Muscle of back (tissue), 3 donors: ENCODE measurements at regions not wholly inside any gene's neighbourhood (a gene's known extent, or its start where the extent isn't known, plus 50 kb on each side); places are given as distances from the start of the nearest gene placed in this dataset.
"Not testable (repeated sequence)": the region's sequence is repeated elsewhere in the genome, so short reads cannot be mapped to it uniquely, and the experiment has no call there.

ENCODE experiments used
- DNase-seq, 3 donors: peaks; one replicate each; pipeline versions ENCODE4 v3.0.0 to v3.0.0-alpha.2; 2013

- no peak for DNase-seq
Measured at GRCh38 chr14:87321548-87321947, 671.4 kb downstream of the GALC start.

- DNase-seq = no peak
Measured at GRCh38 chr14:87312894-87313205, 680.1 kb downstream of the GALC start.

- DNase-seq = no peak
Measured at GRCh38 chr14:87312169-87312893, 680.7 kb downstream of the GALC start.

GRCh38 chr14:87309557-87309956 is 683.4 kb downstream of the GALC start:
- no peak for DNase-seq

- no peak for DNase-seq
Measured at GRCh38 chr14:87306409-87307168, 686.4 kb downstream of the GALC start.

- DNase-seq = no peak
Measured at GRCh38 chr14:87305345-87305744, 687.6 kb downstream of the GALC start.

GRCh38 chr14:87304404-87304803 is 688.6 kb downstream of the GALC start:
- DNase-seq = no peak

GRCh38 chr14:87286826-87287225 is 706.2 kb downstream of the GALC start:
- DNase-seq = no peak

GRCh38 chr14:87286191-87286590 is 706.8 kb downstream of the GALC start:
- DNase-seq = no peak

- DNase-seq = no peak
Measured at GRCh38 chr14:87285506-87285905, 707.5 kb downstream of the GALC start.

GRCh38 chr14:87283547-87283946 is 709.4 kb downstream of the GALC start:
- no peak for DNase-seq

GRCh38 chr14:87282266-87282665 is 710.7 kb downstream of the GALC start:
- DNase-seq = no peak

GRCh38 chr14:87278415-87278814 is 714.6 kb downstream of the GALC start:
- DNase-seq = no peak

- no peak for DNase-seq
Measured at GRCh38 chr14:87271331-87271730, 721.7 kb downstream of the GALC start.

- no peak for DNase-seq
Measured at GRCh38 chr14:87268997-87269396, 724.0 kb downstream of the GALC start.

GRCh38 chr14:87264796-87265195 is 728.2 kb downstream of the GALC start:
- DNase-seq = no peak

- no peak for DNase-seq
Measured at GRCh38 chr14:87264272-87264785, 728.7 kb downstream of the GALC start.

GRCh38 chr14:87261621-87262020 is 731.4 kb downstream of the GALC start:
- no peak for DNase-seq

GRCh38 chr14:87260460-87260859 is 732.5 kb downstream of the GALC start:
- no peak for DNase-seq

GRCh38 chr14:87257421-87257820 is 735.6 kb downstream of the GALC start:
- no peak for DNase-seq

GRCh38 chr14:87255058-87255457 is 737.9 kb downstream of the GALC start:
- DNase-seq = no peak

GRCh38 chr14:87254331-87254874 is 738.6 kb downstream of the GALC start:
- no peak for DNase-seq

- not testable (repeated sequence) for DNase-seq
Measured at GRCh38 chr14:87253791-87254190, 739.2 kb downstream of the GALC start.
